Endodermal cell (in vitro differentiated cells): ENCODE measurements at regions not wholly inside any gene's neighbourhood (a gene's known extent, or its start where the extent isn't known, plus 50 kb on each side); places are given as distances from the start of the nearest gene placed in this dataset.
"Not testable (repeated sequence)": the region's sequence is repeated elsewhere in the genome, so short reads cannot be mapped to it uniquely, and the experiment has no call there.

Source experiments
- DNase-seq: peaks from one replicate; pipeline ENCODE4 v3.0.0-alpha.2; 2017
- H3K27ac ChIP-seq: 2 replicates; pipeline ENCODE4 v1.5.1; 2013; ENCODE audit warnings: mild to moderate bottlenecking, low read depth, low read length, moderate library complexity
- H3K27me3 ChIP-seq: 2 replicates; pipeline ENCODE4 v1.6.1; 2013; ENCODE audit warnings: mild to moderate bottlenecking, low read length, moderate library complexity; ENCODE audit not compliant: insufficient read depth, control insufficient read depth, poor library complexity, severe bottlenecking
- H3K36me3 ChIP-seq: 2 replicates; pipeline ENCODE4 v1.7.0; 2013; ENCODE audit warnings: mild to moderate bottlenecking, low read length, moderate library complexity; ENCODE audit not compliant: control insufficient read depth, insufficient read depth
- H3K4me1 ChIP-seq: one replicate; pipeline ENCODE4 v1.7.0; 2013; ENCODE audit warnings: low read length; ENCODE audit not compliant: control insufficient read depth, insufficient read depth
- H3K4me3 ChIP-seq: 2 replicates; pipeline ENCODE4 v1.5.1; 2013; ENCODE audit warnings: mild to moderate bottlenecking, low read length, moderate library complexity
- H3K9ac ChIP-seq: 2 replicates; pipeline ENCODE4 v1.6.1; 2013; ENCODE audit warnings: mild to moderate bottlenecking, low read length, moderate library complexity; ENCODE audit not compliant: poor library complexity, severe bottlenecking; ENCODE audit errors: extremely low read depth
- H3K9me3 ChIP-seq: 2 replicates; pipeline ENCODE4 v1.6.1; 2013; ENCODE audit warnings: mild to moderate bottlenecking, low read length, moderate library complexity; ENCODE audit not compliant: control insufficient read depth
- H3K27ac Mint-ChIP-seq: 2 replicates; pipeline ENCODE4 v1.8.0; 2020; ENCODE audit warnings: mixed read lengths
- H3K27me3 Mint-ChIP-seq: 2 replicates; pipeline ENCODE4 v1.8.0; 2021; ENCODE audit warnings: mild to moderate bottlenecking, mixed read lengths; ENCODE audit not compliant: insufficient read depth
- H3K36me3 Mint-ChIP-seq: 2 replicates; pipeline ENCODE4 v1.8.0; 2020; ENCODE audit warnings: low read depth, mixed read lengths
- H3K4me1 Mint-ChIP-seq: 2 replicates; pipeline ENCODE4 v1.8.0; 2020; ENCODE audit warnings: mixed read lengths
- H3K4me3 Mint-ChIP-seq: 2 replicates; pipeline ENCODE4 v1.8.0; 2020; ENCODE audit warnings: mild to moderate bottlenecking, moderate library complexity, mixed read lengths
- H3K9me3 Mint-ChIP-seq: 2 replicates; pipeline ENCODE4 v1.8.0; 2020; ENCODE audit warnings: mild to moderate bottlenecking, mixed read lengths
- CTCF ChIP-seq: fragments of 200-600 bp; sonication (generic); conservative IDR thresholded peaks from 2 replicates; pipeline ENCODE4 v1.5.0; 2021; ENCODE audit warnings: antibody characterized with exemption, mild to moderate bottlenecking
- WGBS, 2 experiments: methylation state at CpG; one replicate each; pipeline versions ENCODE4 v1.1.5 to v1.1.7; 2013; ENCODE audit warnings: missing lambda C conversion rate in 2 of 2, mixed read lengths in 1 of 2; ENCODE audit not compliant: insufficient coverage in 1 of 2, insufficient read length in 1 of 2; 5-methylcytosine and 5-hydroxymethylcytosine counted together

- H3K27ac ChIP-seq: no peak overlapping the region
- no peaks in the 10 kb centered on the region for H3K9me3 ChIP-seq
- no peak overlapping the region for H3K4me3 ChIP-seq
- no peaks in the 10 kb centered on the region for H3K27me3 ChIP-seq
- no peaks in the 10 kb centered on the region for H3K36me3 ChIP-seq
- H3K36me3 Mint-ChIP-seq: no peaks in the 10 kb centered on the region
- WGBS, 2 experiments: 63 to 92% methylated on average over 2 to 4 of the region's 5 CpGs
- DNase-seq: no peak
- peaks cover 27% of the 10 kb centered on the region for H3K27me3 Mint-ChIP-seq
- TF ChIP-seq CTCF: no peak
- no peaks in the 10 kb centered on the region for H3K4me1 ChIP-seq
- H3K4me3 Mint-ChIP-seq: no peak overlapping the region
- peaks cover 1% of the 10 kb centered on the region for H3K9me3 Mint-ChIP-seq
- H3K9ac ChIP-seq: no peak overlapping the region
- peaks cover 7% of the 10 kb centered on the region for H3K4me1 Mint-ChIP-seq
- H3K27ac Mint-ChIP-seq: no peak overlapping the region
Observed at GRCh38 chr12:129987841-129988240, 84.0 kb upstream of the TMEM132D start.

GRCh38 chr12:129994634-129995033 lies 90.8 kb upstream of the TMEM132D start:
- no peak overlapping the region for H3K27ac ChIP-seq
- H3K27me3 ChIP-seq: no peaks in the 10 kb centered on the region
- H3K9me3 ChIP-seq: no peaks in the 10 kb centered on the region
- no peak overlapping the region for H3K9ac ChIP-seq
- Mint-ChIP-seq H3K27ac (no peak overlapping the region), H3K36me3 (no peaks in the 10 kb centered on the region), H3K4me1 (peaks cover 10% of the 10 kb centered on the region), H3K4me3 (no peak overlapping the region), H3K27me3 (peaks cover 35% of the 10 kb centered on the region), H3K9me3 (no peaks in the 10 kb centered on the region)
- no peak overlapping the region for H3K4me3 ChIP-seq
- H3K36me3 ChIP-seq: no peaks in the 10 kb centered on the region
- no peaks in the 10 kb centered on the region for H3K4me1 ChIP-seq
- no peak for TF ChIP-seq CTCF
- 91% methylated on average over 7 to 8 of the region's 8 CpGs for WGBS, 2 experiments
- DNase-seq: no peak

- DNase-seq: peak; percentile 71
- Histone ChIP-seq H3K27ac (no peak overlapping the region), H3K4me3 (no peak overlapping the region), H3K4me1 (no peaks in the 10 kb centered on the region), H3K36me3 (no peaks in the 10 kb centered on the region), H3K27me3 (peaks cover 7% of the 10 kb centered on the region), H3K9me3 (no peaks in the 10 kb centered on the region), H3K9ac (no peak overlapping the region)
- Mint-ChIP-seq H3K27me3 (peaks cover 43% of the 10 kb centered on the region), H3K9me3 (no peaks in the 10 kb centered on the region), H3K27ac (no peak overlapping the region), H3K36me3 (no peaks in the 10 kb centered on the region), H3K4me1 (peaks cover 10% of the 10 kb centered on the region), H3K4me3 (no peak overlapping the region)
- WGBS, 2 experiments: 39 to 75% methylated on average over 1 to 5 of the region's 5 CpGs
- TF ChIP-seq CTCF: no peak
Observed at GRCh38 chr12:129997239-129997638, 93.4 kb upstream of the TMEM132D start.

- H3K36me3 ChIP-seq, H3K27ac Mint-ChIP-seq, H3K9me3 ChIP-seq, H3K4me1 Mint-ChIP-seq, H3K9ac ChIP-seq, DNase-seq, H3K9me3 Mint-ChIP-seq, H3K4me3 Mint-ChIP-seq, H3K4me1 ChIP-seq, H3K27ac ChIP-seq, H3K4me3 ChIP-seq, H3K36me3 Mint-ChIP-seq: not testable (repeated sequence)
- H3K27me3 ChIP-seq: peaks cover 22% of the 10 kb centered on the region
- peaks cover 63% of the 10 kb centered on the region for H3K27me3 Mint-ChIP-seq
- WGBS, 2 experiments: 88 to 100% methylated on average over 1 to 4 of the region's 4 CpGs
Observed at GRCh38 chr12:130004310-130004877, 100.6 kb upstream of the TMEM132D start.
